OCI-LY1 (cell line): ENCODE measurements at regions not wholly inside any gene's neighbourhood (a gene's known extent, or its start where the extent isn't known, plus 50 kb on each side); places are given as distances from the start of the nearest gene placed in this dataset.

Experiments used
- H2AFZ ChIP-seq: fragments of 200-600 bp; sonication (generic), shearing (Covaris generic); 2 replicates; pipeline ENCODE4 v1.6.0; 2014; ENCODE audit warnings: antibody characterized with exemption, mild to moderate bottlenecking, low read length
- H3F3A ChIP-seq: fragments of 200-600 bp; sonication (generic), shearing (Covaris generic); 2 replicates; pipeline ENCODE4 v1.6.0; 2014; ENCODE audit warnings: mild to moderate bottlenecking, antibody characterized with exemption, low read length, moderate library complexity; ENCODE audit not compliant: insufficient read depth
- H3K27ac ChIP-seq: fragments of 200-600 bp; sonication (generic); 2 replicates; pipeline ENCODE4 v1.5.1; 2014; ENCODE audit warnings: low read length, mixed run types, mild to moderate bottlenecking, low read depth; ENCODE audit not compliant: poor library complexity, severe bottlenecking
- H3K27me3 ChIP-seq: fragments of 200-600 bp; sonication (generic); 2 replicates; pipeline ENCODE4 v1.6.0; 2014; ENCODE audit warnings: antibody characterized with exemption, mild to moderate bottlenecking, low read length, moderate library complexity; ENCODE audit not compliant: insufficient read depth
- H3K36me3 ChIP-seq: fragments of 200-600 bp; sonication (generic); 2 replicates; pipeline ENCODE4 v1.6.1; 2014; ENCODE audit warnings: mild to moderate bottlenecking, antibody characterized with exemption, low read length, moderate library complexity, mixed read lengths; ENCODE audit not compliant: insufficient read depth
- H3K4me1 ChIP-seq: fragments of 200-600 bp; sonication (generic); 2 replicates; pipeline ENCODE4 v1.5.1; 2014; ENCODE audit warnings: mild to moderate bottlenecking, low read length, moderate library complexity; ENCODE audit not compliant: insufficient read depth, severe bottlenecking
- H3K4me2 ChIP-seq: fragments of 200-600 bp; sonication (generic), shearing (Covaris generic); 2 replicates; pipeline ENCODE4 v1.6.1; 2014; ENCODE audit warnings: low read length
- H3K4me3 ChIP-seq: fragments of 200-600 bp; sonication (generic); 2 replicates; pipeline ENCODE4 v1.5.1; 2014; ENCODE audit warnings: low read length, low read depth, mild to moderate bottlenecking, mixed read lengths; ENCODE audit not compliant: poor library complexity, severe bottlenecking
- H3K79me2 ChIP-seq: fragments of 200-600 bp; shearing (Covaris generic); 2 replicates; pipeline ENCODE4 v1.6.1; 2016; ENCODE audit warnings: mixed run types, low read length, mixed read lengths; ENCODE audit not compliant: insufficient read depth
- H3K9ac ChIP-seq: fragments of 200-600 bp; sonication (generic), shearing (Covaris generic); 2 replicates; pipeline ENCODE4 v1.6.1; 2014; ENCODE audit warnings: mild to moderate bottlenecking, low read length, mixed read lengths
- H3K9me2 ChIP-seq: fragments of 200-600 bp; sonication (generic), shearing (Covaris generic); 2 replicates; pipeline ENCODE4 v1.6.1; 2014; ENCODE audit warnings: low read depth, mild to moderate bottlenecking, low read length, mixed read lengths
- H3K9me3 ChIP-seq: fragments of 200-600 bp; shearing (Covaris generic); 2 replicates; pipeline ENCODE4 v1.6.1; 2014; ENCODE audit warnings: low read length, mixed read lengths
- H4K20me1 ChIP-seq: fragments of 200-600 bp; sonication (generic), shearing (Covaris generic); 2 replicates; pipeline ENCODE4 v1.6.0; 2016; ENCODE audit warnings: mild to moderate bottlenecking, low read length; ENCODE audit not compliant: insufficient read depth
- CTCF ChIP-seq: fragments of 200-600 bp; sonication (generic), shearing (Covaris generic); IDR thresholded peaks from 2 replicates; pipeline ENCODE4 v1.5.1; 2017; ENCODE audit warnings: mild to moderate bottlenecking, antibody characterized with exemption, low read length, moderate library complexity, mixed read lengths
- EZH2 ChIP-seq: fragments of 200-600 bp; sonication (generic), shearing (Covaris generic); IDR thresholded peaks from 2 replicates; pipeline ENCODE4 v1.8.0; 2017; ENCODE audit warnings: borderline replicate concordance, mixed run types, mild to moderate bottlenecking, antibody characterized with exemption, low read length, moderate library complexity, mixed read lengths

GRCh38 chr4:175377203-175377602, 434.9 kb downstream of the GPM6A start:
- Histone ChIP-seq H3K9ac (no peak overlapping the region), H3K27me3 (no peaks in the 10 kb centered on the region), H2AFZ (no peak overlapping the region), H3K4me3 (no peak overlapping the region), H3K79me2 (no peaks in the 10 kb centered on the region), H4K20me1 (no peaks in the 10 kb centered on the region), H3K4me1 (peaks cover 30% of the 10 kb centered on the region), H3K9me2 (no peaks in the 10 kb centered on the region), H3K9me3 (no peaks in the 10 kb centered on the region), H3F3A (no peaks in the 10 kb centered on the region), H3K4me2 (no peak overlapping the region), H3K27ac (no peak overlapping the region), H3K36me3 (no peaks in the 10 kb centered on the region)
- no peak for TF ChIP-seq CTCF

- no peak overlapping the region for H3K4me3 ChIP-seq
- H3K4me1 ChIP-seq = peaks cover 23% of the 10 kb centered on the region
- no peaks in the 10 kb centered on the region for H4K20me1 ChIP-seq
- no peak overlapping the region for H3K4me2 ChIP-seq
- H3K27me3 ChIP-seq = no peaks in the 10 kb centered on the region
- H3K79me2 ChIP-seq = no peaks in the 10 kb centered on the region
- H3K36me3 ChIP-seq = no peaks in the 10 kb centered on the region
- H3K27ac ChIP-seq = no peak overlapping the region
- no peaks in the 10 kb centered on the region for H3F3A ChIP-seq
- H3K9me3 ChIP-seq = no peaks in the 10 kb centered on the region
- no peaks in the 10 kb centered on the region for H3K9me2 ChIP-seq
- TF ChIP-seq EZH2 (no peak), CTCF (no peak)
- H3K9ac ChIP-seq = no peak overlapping the region
- no peak overlapping the region for H2AFZ ChIP-seq
These were observed 433.7 kb downstream of the GPM6A start for GRCh38 chr4:175378372-175378771.

GRCh38 chr4:175380841-175381240, 431.2 kb downstream of the GPM6A start:
- Histone ChIP-seq H3K4me1 (peaks cover 14% of the 10 kb centered on the region), H4K20me1 (no peaks in the 10 kb centered on the region), H3K9me2 (no peaks in the 10 kb centered on the region), H3F3A (no peaks in the 10 kb centered on the region), H3K4me2 (no peak overlapping the region), H3K9me3 (no peaks in the 10 kb centered on the region), H3K27ac (no peak overlapping the region), H3K9ac (no peak overlapping the region), H2AFZ (no peak overlapping the region), H3K36me3 (no peaks in the 10 kb centered on the region), H3K27me3 (no peaks in the 10 kb centered on the region), H3K4me3 (no peak overlapping the region), H3K79me2 (no peaks in the 10 kb centered on the region)
- no peak for TF ChIP-seq CTCF
- no peak for TF ChIP-seq EZH2
